Parathyroid adenoma (tissue), 2 donors: ENCODE measurements at regions not wholly inside any gene's neighbourhood (a gene's known extent, or its start where the extent isn't known, plus 50 kb on each side); places are given as distances from the start of the nearest gene placed in this dataset.

Experiments
- H2AFZ ChIP-seq: fragments of 300-600 bp; sonication (generic); one replicate; pipeline ENCODE4 v1.7.0; 2017; ENCODE audit warnings: antibody characterized with exemption, mild to moderate bottlenecking
- H3K27ac ChIP-seq: fragments of 300-600 bp; sonication (generic); one replicate; pipeline ENCODE4 v1.7.0; 2017
- H3K27me3 ChIP-seq: fragments of 300-600 bp; sonication (generic); one replicate; pipeline ENCODE4 v1.7.0; 2017; ENCODE audit warnings: low read length; ENCODE audit not compliant: control insufficient read depth, insufficient read depth
- H3K36me3 ChIP-seq: fragments of 300-600 bp; sonication (generic); one replicate; pipeline ENCODE4 v1.7.0; 2017; ENCODE audit warnings: low read length; ENCODE audit not compliant: control insufficient read depth, insufficient read depth
- H3K4me1 ChIP-seq: fragments of 300-600 bp; sonication (generic); one replicate; pipeline ENCODE4 v1.7.0; 2017; ENCODE audit warnings: control low read depth
- H3K4me2 ChIP-seq: fragments of 300-600 bp; sonication (generic); one replicate; pipeline ENCODE4 v1.7.0; 2017; ENCODE audit warnings: low read length
- H3K4me3 ChIP-seq: fragments of 300-600 bp; sonication (generic); one replicate; pipeline ENCODE4 v1.7.0; 2017; ENCODE audit warnings: low read depth, low read length
- H3K79me2 ChIP-seq: fragments of 300-600 bp; sonication (generic); one replicate; pipeline ENCODE4 v1.7.0; 2017; ENCODE audit warnings: control low read depth
- H3K9ac ChIP-seq: fragments of 300-600 bp; sonication (generic); one replicate; pipeline ENCODE4 v1.7.0; 2017; ENCODE audit warnings: mild to moderate bottlenecking
- H3K9me3 ChIP-seq: fragments of 300-600 bp; sonication (generic); one replicate; pipeline ENCODE4 v1.7.0; 2017; ENCODE audit warnings: low read length; ENCODE audit not compliant: control insufficient read depth
- TF ChIP-seq, protein P1 (sequence below): fragments of 300-600 bp; sonication (generic); IDR thresholded peaks from one replicate; pipeline ENCODE4 v1.7.0; 2017; ENCODE audit warnings: antibody characterized with exemption, mild to moderate bottlenecking
- donor health status: primary hyperparathyroidism.

DNA sequence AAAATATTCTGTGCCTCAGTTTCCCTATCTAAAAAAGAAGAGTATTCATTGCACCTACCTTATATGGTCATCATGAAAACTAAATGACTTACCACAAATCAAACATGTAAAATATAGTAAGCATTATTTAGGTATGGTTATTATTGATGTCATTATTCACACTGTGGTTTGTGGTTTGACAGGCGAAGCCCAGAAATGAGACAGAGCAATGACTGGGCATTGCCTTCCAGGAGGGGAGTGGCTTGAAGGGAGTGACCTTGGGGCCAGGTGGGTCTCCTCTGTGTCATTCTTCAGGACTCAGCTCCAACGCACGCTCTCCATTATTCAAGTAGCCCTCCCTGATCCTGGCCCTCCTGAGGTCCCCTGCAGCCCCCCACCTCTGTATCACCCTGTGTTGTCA is 133.7 kb downstream of the DMRTA2 start:
- Histone ChIP-seq H2AFZ (no peak overlapping the region), H3K4me2 (no peak overlapping the region), H3K27me3 (no peaks in the 10 kb centered on the region), H3K4me1 (no peaks in the 10 kb centered on the region), H3K36me3 (no peaks in the 10 kb centered on the region), H3K9me3 (no peaks in the 10 kb centered on the region), H3K4me3 (no peak overlapping the region), H3K9ac (no peak overlapping the region), H3K27ac (no peak overlapping the region), H3K79me2 (no peaks in the 10 kb centered on the region)
- TF ChIP-seq, protein P1, sequence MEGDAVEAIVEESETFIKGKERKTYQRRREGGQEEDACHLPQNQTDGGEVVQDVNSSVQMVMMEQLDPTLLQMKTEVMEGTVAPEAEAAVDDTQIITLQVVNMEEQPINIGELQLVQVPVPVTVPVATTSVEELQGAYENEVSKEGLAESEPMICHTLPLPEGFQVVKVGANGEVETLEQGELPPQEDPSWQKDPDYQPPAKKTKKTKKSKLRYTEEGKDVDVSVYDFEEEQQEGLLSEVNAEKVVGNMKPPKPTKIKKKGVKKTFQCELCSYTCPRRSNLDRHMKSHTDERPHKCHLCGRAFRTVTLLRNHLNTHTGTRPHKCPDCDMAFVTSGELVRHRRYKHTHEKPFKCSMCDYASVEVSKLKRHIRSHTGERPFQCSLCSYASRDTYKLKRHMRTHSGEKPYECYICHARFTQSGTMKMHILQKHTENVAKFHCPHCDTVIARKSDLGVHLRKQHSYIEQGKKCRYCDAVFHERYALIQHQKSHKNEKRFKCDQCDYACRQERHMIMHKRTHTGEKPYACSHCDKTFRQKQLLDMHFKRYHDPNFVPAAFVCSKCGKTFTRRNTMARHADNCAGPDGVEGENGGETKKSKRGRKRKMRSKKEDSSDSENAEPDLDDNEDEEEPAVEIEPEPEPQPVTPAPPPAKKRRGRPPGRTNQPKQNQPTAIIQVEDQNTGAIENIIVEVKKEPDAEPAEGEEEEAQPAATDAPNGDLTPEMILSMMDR = no peak

DNA sequence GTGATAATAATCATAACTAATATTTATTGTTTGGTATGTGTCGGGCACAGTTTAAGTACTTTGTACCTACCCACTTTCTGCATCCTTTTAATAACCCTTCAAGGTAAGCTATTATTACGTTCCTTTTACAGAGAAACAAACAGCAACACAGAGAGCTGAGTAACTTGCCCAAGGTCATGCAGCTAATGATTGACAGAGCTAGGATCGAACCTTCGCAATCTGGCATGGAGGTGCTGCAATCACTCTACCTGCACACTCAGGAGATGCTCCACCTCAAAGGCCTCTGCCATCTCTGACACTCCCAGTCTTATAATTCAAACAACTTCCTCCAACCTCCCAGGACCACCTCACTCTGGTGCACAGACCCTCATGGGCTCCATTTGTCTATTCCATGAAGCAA is 137.2 kb downstream of the DMRTA2 start:
- Histone ChIP-seq H3K9ac (no peak overlapping the region), H3K79me2 (no peaks in the 10 kb centered on the region), H3K4me1 (no peaks in the 10 kb centered on the region), H3K4me2 (no peak overlapping the region), H3K36me3 (no peaks in the 10 kb centered on the region), H3K27me3 (no peaks in the 10 kb centered on the region), H3K9me3 (no peaks in the 10 kb centered on the region), H3K27ac (no peak overlapping the region), H3K4me3 (no peak overlapping the region), H2AFZ (no peak overlapping the region)
- TF ChIP-seq, protein P1 = no peak

DNA sequence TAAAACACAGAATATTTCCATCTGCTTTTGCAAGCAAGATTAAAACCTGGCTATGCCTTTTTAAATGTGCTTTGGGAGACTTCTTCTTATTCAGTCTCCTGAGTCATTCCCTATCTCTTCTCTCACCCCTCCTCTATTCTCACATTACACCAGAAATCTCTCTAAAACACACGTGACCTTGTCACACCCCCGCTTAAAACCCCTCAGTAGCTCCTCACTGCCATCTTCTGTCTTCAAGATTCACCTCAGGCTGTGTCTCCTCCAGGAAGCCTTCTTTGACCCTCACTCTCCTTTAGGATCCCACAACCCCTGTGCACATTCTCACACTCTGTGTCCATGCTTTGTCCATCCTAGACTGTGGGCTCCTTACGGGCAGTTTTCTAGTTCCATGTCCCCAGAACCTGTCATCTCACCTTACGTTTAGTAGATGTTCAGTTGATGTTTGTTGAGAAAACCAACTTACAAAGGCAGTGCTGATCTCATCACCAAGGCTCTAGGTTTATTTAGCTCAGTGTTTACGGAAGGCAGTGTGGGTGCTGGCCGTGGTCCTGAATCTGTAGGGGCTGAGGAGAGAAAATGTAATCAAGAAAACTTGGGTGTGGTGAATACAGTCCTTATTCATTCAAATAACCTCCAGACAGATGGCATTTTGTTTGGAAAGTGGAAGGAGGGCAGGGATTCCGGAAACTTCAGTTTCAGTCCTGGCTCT is 143.5 kb downstream of the DMRTA2 start:
- Histone ChIP-seq H3K27ac (no peak overlapping the region), H3K36me3 (no peaks in the 10 kb centered on the region), H3K79me2 (no peaks in the 10 kb centered on the region), H3K4me2 (no peak overlapping the region), H3K9me3 (no peaks in the 10 kb centered on the region), H2AFZ (no peak overlapping the region), H3K9ac (no peak overlapping the region), H3K4me3 (no peak overlapping the region), H3K4me1 (no peaks in the 10 kb centered on the region), H3K27me3 (no peaks in the 10 kb centered on the region)
- TF ChIP-seq, protein P1 = no peak

DNA sequence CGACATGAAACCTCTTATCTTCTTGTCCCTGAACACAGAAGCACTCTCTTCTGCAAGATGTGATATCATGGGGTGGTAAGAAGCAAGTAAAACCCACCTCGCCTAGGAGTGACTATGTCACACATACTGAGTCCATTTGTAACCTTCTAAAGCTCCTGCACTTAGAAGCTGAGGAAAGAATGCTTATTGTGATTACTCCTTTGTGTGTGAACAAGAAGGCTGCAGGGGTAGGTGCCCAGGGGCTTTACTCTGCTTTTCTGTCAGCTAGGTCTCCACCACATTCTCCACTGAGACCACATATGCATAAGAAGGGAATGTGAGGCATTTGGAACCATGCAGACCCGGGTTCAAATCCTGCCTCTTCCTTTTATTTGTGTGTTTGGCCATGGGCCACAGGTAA is 144.3 kb downstream of the DMRTA2 start:
- no peaks in the 10 kb centered on the region for H3K4me1 ChIP-seq
- no peak overlapping the region for H3K4me2 ChIP-seq
- H3K9me3 ChIP-seq = no peaks in the 10 kb centered on the region
- no peak overlapping the region for H2AFZ ChIP-seq
- no peaks in the 10 kb centered on the region for H3K79me2 ChIP-seq
- H3K36me3 ChIP-seq = no peaks in the 10 kb centered on the region
- TF ChIP-seq, protein P1 = no peak
- no peak overlapping the region for H3K4me3 ChIP-seq
- H3K9ac ChIP-seq = no peak overlapping the region
- no peaks in the 10 kb centered on the region for H3K27me3 ChIP-seq
- no peak overlapping the region for H3K27ac ChIP-seq

DNA sequence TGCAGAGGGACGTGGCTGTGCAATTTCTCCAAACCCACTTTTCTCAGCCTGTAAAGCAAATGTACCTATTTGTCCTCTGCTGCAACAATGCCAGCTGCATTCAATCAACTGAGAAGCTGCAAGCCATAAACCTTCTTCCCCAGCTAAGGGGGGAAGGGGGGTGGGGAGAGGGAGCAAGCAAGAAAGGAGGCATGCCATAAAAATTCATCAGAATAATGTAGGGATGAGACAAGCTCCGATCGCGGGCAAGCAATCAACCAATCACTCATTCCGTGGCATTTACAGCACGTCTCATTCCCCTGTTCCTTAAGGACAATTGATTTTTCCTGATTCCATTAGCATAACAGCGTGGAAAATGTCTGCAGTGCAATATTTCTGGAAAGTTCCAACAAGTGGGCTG is 144.8 kb downstream of the DMRTA2 start:
- H3K27ac ChIP-seq = no peak overlapping the region
- H3K79me2 ChIP-seq = no peaks in the 10 kb centered on the region
- H3K4me3 ChIP-seq = no peak overlapping the region
- no peak overlapping the region for H2AFZ ChIP-seq
- H3K9ac ChIP-seq = no peak overlapping the region
- H3K9me3 ChIP-seq = no peaks in the 10 kb centered on the region
- H3K4me1 ChIP-seq = no peaks in the 10 kb centered on the region
- TF ChIP-seq, protein P1 = no peak
- no peaks in the 10 kb centered on the region for H3K27me3 ChIP-seq
- no peaks in the 10 kb centered on the region for H3K36me3 ChIP-seq
- H3K4me2 ChIP-seq = no peak overlapping the region
